Neuronal stem cell (in vitro differentiated cells): ENCODE measurements at regions not wholly inside any gene's neighbourhood (a gene's known extent, or its start where the extent isn't known, plus 50 kb on each side); places are given as distances from the start of the nearest gene placed in this dataset.

Source experiments
- DNase-seq: peaks from one replicate; pipeline ENCODE4 v3.0.0-alpha.2; 2013; ENCODE audit warnings: low spot score
- H2AFZ ChIP-seq: one replicate; pipeline ENCODE4 v1.6.1; 2013; ENCODE audit warnings: mild to moderate bottlenecking, low read length, inconsistent platforms
- H2AK5ac ChIP-seq: 2 replicates; pipeline ENCODE4 v1.6.1; 2013; ENCODE audit warnings: low read depth, mild to moderate bottlenecking, inconsistent platforms, low read length, moderate library complexity, mixed read lengths
- H2BK120ac ChIP-seq: 2 replicates; pipeline ENCODE4 v1.6.1; 2013; ENCODE audit warnings: low read depth, mild to moderate bottlenecking, inconsistent platforms, low read length, moderate library complexity, mixed read lengths
- H2BK12ac ChIP-seq: one replicate; pipeline ENCODE4 v1.6.1; 2013; ENCODE audit warnings: low read length, inconsistent platforms
- H2BK15ac ChIP-seq: 2 replicates; pipeline ENCODE4 v1.6.1; 2013; ENCODE audit warnings: mild to moderate bottlenecking, low read length, inconsistent platforms, mixed read lengths
- H2BK5ac ChIP-seq: one replicate; pipeline ENCODE4 v1.6.1; 2013; ENCODE audit warnings: inconsistent platforms, mild to moderate bottlenecking, low read length, moderate library complexity
- H3K14ac ChIP-seq: one replicate; pipeline ENCODE4 v1.6.1; 2013; ENCODE audit warnings: low read length, inconsistent platforms
- H3K18ac ChIP-seq: 2 replicates; pipeline ENCODE4 v1.6.1; 2013; ENCODE audit warnings: low read length, inconsistent platforms
- H3K23ac ChIP-seq: 2 replicates; pipeline ENCODE4 v1.6.1; 2013; ENCODE audit warnings: low read depth, mild to moderate bottlenecking, mixed read lengths, low read length, inconsistent platforms; ENCODE audit not compliant: poor library complexity
- H3K27ac ChIP-seq: replicated peaks from 3 replicates; pipeline ENCODE4 v1.5.1; 2013; ENCODE audit warnings: low read length, inconsistent platforms
- H3K27me3 ChIP-seq, 3 experiments: 2 replicates each; pipeline ENCODE4 v1.6.1; 2013; ENCODE audit warnings: low read length in 3 of 3, mild to moderate bottlenecking in 2 of 3, inconsistent platforms in 1 of 3, low read depth in 1 of 3, mixed read lengths in 1 of 3, moderate library complexity in 1 of 3; ENCODE audit not compliant: control insufficient read depth in 3 of 3, insufficient read depth in 3 of 3
- H3K36me3 ChIP-seq, 2 donors: replicated peaks in 1 of 2; 2 replicates each; pipeline ENCODE4 v1.6.1; 2013; ENCODE audit warnings: low read length in 2 of 2; ENCODE audit not compliant: control insufficient read depth in 2 of 2, insufficient read depth in 2 of 2
- H3K4ac ChIP-seq: 2 replicates; pipeline ENCODE4 v1.6.1; 2013; ENCODE audit warnings: inconsistent platforms, mild to moderate bottlenecking, low read length, moderate library complexity
- H3K4me1 ChIP-seq, 2 donors: 1 replicate in 1 of 2; 2 replicates in 1 of 2; pipeline ENCODE4 v1.6.1; 2013; ENCODE audit warnings: low read length in 2 of 2, low read depth in 1 of 2; ENCODE audit not compliant: control insufficient read depth in 2 of 2, insufficient read depth in 1 of 2
- H3K4me2 ChIP-seq: one replicate; pipeline ENCODE4 v1.6.1; 2013; ENCODE audit warnings: mild to moderate bottlenecking, low read length, inconsistent platforms; ENCODE audit not compliant: insufficient read depth, poor library complexity, severe bottlenecking
- H3K4me3 ChIP-seq, 2 donors: 2 replicates each; pipeline ENCODE4 v1.5.1; 2013; ENCODE audit warnings: low read length in 2 of 2, mild to moderate bottlenecking in 2 of 2, inconsistent platforms in 1 of 2, moderate library complexity in 1 of 2
- H3K79me1 ChIP-seq: one replicate; pipeline ENCODE4 v1.6.1; 2013; ENCODE audit warnings: low read depth, mild to moderate bottlenecking, inconsistent platforms, low read length, moderate library complexity
- H3K9ac ChIP-seq: one replicate; pipeline ENCODE4 v1.6.1; 2013; ENCODE audit warnings: mild to moderate bottlenecking, low read depth, low read length, inconsistent platforms; ENCODE audit not compliant: poor library complexity
- H3K9me3 ChIP-seq, 2 donors: replicated peaks in 1 of 2; 2 replicates each; pipeline versions ENCODE3 to v1.6.1; 2013; ENCODE audit warnings: low read length in 2 of 2, mild to moderate bottlenecking in 2 of 2, inconsistent platforms in 1 of 2, low read depth in 1 of 2, mixed read lengths in 1 of 2, moderate library complexity in 1 of 2; ENCODE audit not compliant: control insufficient read depth in 2 of 2, insufficient read depth in 1 of 2
- H4K8ac ChIP-seq: one replicate; pipeline ENCODE4 v1.6.1; 2013; ENCODE audit warnings: low read depth, mild to moderate bottlenecking, inconsistent platforms, low read length, moderate library complexity
- H4K91ac ChIP-seq: one replicate; pipeline ENCODE4 v1.6.1; 2013; ENCODE audit warnings: low read length, low read depth, mild to moderate bottlenecking, inconsistent platforms; ENCODE audit not compliant: poor library complexity
- WGBS, 2 donors: extraction: QIAGEN DNeasy Blood & Tissue Kit; methylation state at CpG; one replicate each; pipeline ENCODE4 v1.1.7; 2013; ENCODE audit warnings: missing lambda C conversion rate in 2 of 2, mixed read lengths in 1 of 2; ENCODE audit not compliant: insufficient read length in 2 of 2, insufficient replicate concordance in 1 of 2; ENCODE audit errors: extremely low coverage in 2 of 2; 5-methylcytosine and 5-hydroxymethylcytosine counted together

- no peak overlapping the region for H4K91ac ChIP-seq
- H3K4me3 ChIP-seq = no peak overlapping the region
- H3K9ac ChIP-seq = no peak overlapping the region
- no CpG with 5 or more reads among the region's 6 CpGs for WGBS, 2 donors
- no peak overlapping the region for H3K23ac ChIP-seq
- H2BK5ac ChIP-seq = no peak overlapping the region
- peaks cover 0 to 3% (median 0%) of the 10 kb centered on the region in 3 experiments for H3K27me3 ChIP-seq
- no peak overlapping the region for H2AK5ac ChIP-seq
- H2BK12ac ChIP-seq = no peak overlapping the region
- no peak overlapping the region for H2BK15ac ChIP-seq
- no peaks in the 10 kb centered on the region for H3K79me1 ChIP-seq
- DNase-seq = no peak
- peaks cover 0 to 6% of the 10 kb centered on the region in 2 donors for H3K4me1 ChIP-seq
- H2BK120ac ChIP-seq = no peak overlapping the region
- no peak overlapping the region for H2AFZ ChIP-seq
- H3K14ac ChIP-seq = no peak overlapping the region
- H3K9me3 ChIP-seq = no peaks in the 10 kb centered on the region
- no peak overlapping the region for H3K4ac ChIP-seq
- no peaks in the 10 kb centered on the region for H3K36me3 ChIP-seq
- no peak overlapping the region for H3K18ac ChIP-seq
- no peak overlapping the region for H3K4me2 ChIP-seq
- H4K8ac ChIP-seq = no peak overlapping the region
- H3K27ac ChIP-seq = no peak overlapping the region
Measured at GRCh38 chr14:65794674-65795279, 382.2 kb downstream of the FUT8 start.

- no peak overlapping the region for H2BK15ac ChIP-seq
- no peak overlapping the region for H3K18ac ChIP-seq
- no peak overlapping the region for H2BK5ac ChIP-seq
- H2BK120ac ChIP-seq = no peak overlapping the region
- WGBS, 2 donors = no CpG with 5 or more reads among the region's 8 CpGs
- no peaks in the 10 kb centered on the region for H3K36me3 ChIP-seq
- no peak overlapping the region for H3K9ac ChIP-seq
- H3K9me3 ChIP-seq = no peaks in the 10 kb centered on the region
- H2AFZ ChIP-seq = no peak overlapping the region
- no peak overlapping the region for H4K91ac ChIP-seq
- no peak overlapping the region for H3K4ac ChIP-seq
- H2AK5ac ChIP-seq = no peak overlapping the region
- no peak for DNase-seq
- H3K27ac ChIP-seq = no peak overlapping the region
- H3K14ac ChIP-seq = no peak overlapping the region
- no peak overlapping the region for H4K8ac ChIP-seq
- H3K79me1 ChIP-seq = no peaks in the 10 kb centered on the region
- no peak overlapping the region for H3K4me2 ChIP-seq
- H3K27me3 ChIP-seq = no peaks in the 10 kb centered on the region
- no peak overlapping the region for H2BK12ac ChIP-seq
- no peak overlapping the region for H3K23ac ChIP-seq
- peaks cover 0 to 2% of the 10 kb centered on the region in 2 donors for H3K4me1 ChIP-seq
- no peak overlapping the region for H3K4me3 ChIP-seq
Measured at GRCh38 chr14:65798216-65798615, 385.7 kb downstream of the FUT8 start.

DNA sequence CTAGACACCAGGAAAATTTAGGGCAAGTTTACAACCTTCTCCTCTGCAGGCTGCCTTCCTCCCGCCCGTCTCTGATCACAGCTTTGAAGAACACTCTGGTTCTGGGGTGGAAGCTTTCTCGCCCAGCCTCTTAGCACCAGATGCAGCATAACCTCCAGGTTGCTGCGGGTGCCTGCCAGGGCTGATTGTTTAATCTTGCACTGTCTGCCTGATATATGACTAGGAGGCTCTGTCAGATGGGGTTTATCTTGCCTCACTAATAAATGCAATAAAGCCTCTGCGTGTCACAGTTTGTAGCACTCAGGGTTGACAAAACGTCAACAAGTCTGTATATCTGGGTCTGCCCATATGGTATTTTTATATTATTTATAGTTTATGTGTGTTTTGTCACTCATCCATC is 388.2 kb downstream of the FUT8 start:
- H2BK5ac ChIP-seq = no peak overlapping the region

GRCh38 chr14:65802196-65802595 is 389.7 kb downstream of the FUT8 start:
- Histone ChIP-seq H3K14ac (no peak overlapping the region), H3K4me2 (no peak overlapping the region), H3K4me1 (no peaks in the 10 kb centered on the region), H3K27me3 (no peaks in the 10 kb centered on the region), H2AFZ (no peak overlapping the region), H4K8ac (no peak overlapping the region), H2BK120ac (no peak overlapping the region), H2BK15ac (no peak overlapping the region), H4K91ac (no peak overlapping the region), H3K27ac (no peak overlapping the region), H3K9me3 (no peaks in the 10 kb centered on the region), H2BK12ac (no peak overlapping the region), H3K36me3 (no peaks in the 10 kb centered on the region), H2AK5ac (no peak overlapping the region), H3K4ac (no peak overlapping the region), H3K4me3 (no peak overlapping the region), H3K23ac (no peak overlapping the region), H3K18ac (no peak overlapping the region), H3K79me1 (no peaks in the 10 kb centered on the region), H2BK5ac (no peak overlapping the region), H3K9ac (no peak overlapping the region)
- no peak for DNase-seq
- WGBS, 2 donors = no CpG with 5 or more reads among the region's 2 CpGs

More for the DNA sequence above, 388.2 kb downstream of the FUT8 start:
- Histone ChIP-seq H3K23ac (no peak overlapping the region), H2BK12ac (no peak overlapping the region), H4K91ac (no peak overlapping the region), H3K36me3 (no peaks in the 10 kb centered on the region), H3K27ac (no peak overlapping the region), H2AK5ac (no peak overlapping the region), H3K4me2 (no peak overlapping the region), H3K9me3 (no peaks in the 10 kb centered on the region), H3K14ac (no peak overlapping the region), H3K79me1 (no peaks in the 10 kb centered on the region), H3K4me1 (peaks cover 0 to 2% of the 10 kb centered on the region in 2 donors), H2BK120ac (no peak overlapping the region), H3K9ac (no peak overlapping the region), H3K27me3 (no peaks in the 10 kb centered on the region), H3K4me3 (no peak overlapping the region), H3K4ac (no peak overlapping the region), H2BK15ac (no peak overlapping the region), H2AFZ (no peak overlapping the region), H4K8ac (no peak overlapping the region), H3K18ac (no peak overlapping the region)
- WGBS, 2 donors = no CpG with 5 or more reads among the region's 6 CpGs
- no peak for DNase-seq
